Stimulated activated CD4-positive, alpha-beta T cell treated with anti-CD3 and anti-CD28 coated beads, Interleukin-4, amount 100 ng/mL, for 1 hour (primary cell): ENCODE measurements at regions not wholly inside any gene's neighbourhood (a gene's known extent, or its start where the extent isn't known, plus 50 kb on each side); places are given as distances from the start of the nearest gene placed in this dataset.
"Not testable (repeated sequence)": the region's sequence is repeated elsewhere in the genome, so short reads cannot be mapped to it uniquely, and the experiment has no call there.

Source experiments
- DNase-seq: peaks from one replicate; pipeline ENCODE4 v3.0.0-alpha.2; 2020

DNA sequence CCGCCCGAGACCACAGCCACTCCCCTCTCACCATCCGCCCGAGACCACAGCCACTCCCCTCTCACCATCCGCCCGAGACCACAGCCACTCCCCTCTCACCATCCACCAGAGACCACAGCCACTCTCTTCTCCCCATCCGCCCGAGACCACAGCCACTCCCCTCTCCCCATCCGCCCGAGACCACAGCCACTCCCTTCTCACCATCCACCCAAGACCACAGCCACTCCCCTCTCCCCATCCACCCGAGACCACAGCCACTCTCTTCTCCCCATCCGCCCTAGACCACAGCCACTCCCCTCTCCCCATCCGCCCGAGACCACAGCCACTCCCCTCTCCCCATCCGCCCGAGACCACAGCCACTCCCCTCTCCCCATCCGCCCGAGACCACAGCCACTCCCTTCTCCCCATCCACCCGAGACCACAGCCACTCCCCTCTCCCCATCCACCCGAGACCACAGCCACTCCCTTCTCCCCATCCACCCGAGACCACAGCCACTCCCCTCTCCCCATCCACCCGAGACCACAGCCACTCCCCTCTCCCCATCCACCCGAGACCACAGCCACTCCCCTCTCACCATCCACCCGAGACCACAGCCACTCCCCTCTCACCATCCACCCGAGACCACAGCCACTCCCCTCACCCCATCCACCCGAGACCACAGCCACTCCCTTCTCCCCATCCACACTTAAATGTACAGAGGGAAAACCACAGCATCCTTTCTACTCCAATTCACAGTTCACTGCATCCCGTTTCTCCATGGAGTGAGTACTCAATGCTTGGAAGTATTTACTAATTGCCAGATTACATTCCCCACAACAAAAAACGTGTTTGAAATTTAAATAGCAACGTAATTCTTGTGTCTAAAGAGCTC, 83.5 kb upstream of the SFSWAP start:
- not testable (repeated sequence) for DNase-seq

- DNase-seq: no peak
These were observed 82.7 kb upstream of the SFSWAP start for GRCh38 chr12:131628023-131628740.

- DNase-seq: no peak
These were observed 82.0 kb upstream of the SFSWAP start for GRCh38 chr12:131628766-131629448.

- no peak for DNase-seq
These were observed 79.7 kb upstream of the SFSWAP start for GRCh38 chr12:131631230-131631629.

DNA sequence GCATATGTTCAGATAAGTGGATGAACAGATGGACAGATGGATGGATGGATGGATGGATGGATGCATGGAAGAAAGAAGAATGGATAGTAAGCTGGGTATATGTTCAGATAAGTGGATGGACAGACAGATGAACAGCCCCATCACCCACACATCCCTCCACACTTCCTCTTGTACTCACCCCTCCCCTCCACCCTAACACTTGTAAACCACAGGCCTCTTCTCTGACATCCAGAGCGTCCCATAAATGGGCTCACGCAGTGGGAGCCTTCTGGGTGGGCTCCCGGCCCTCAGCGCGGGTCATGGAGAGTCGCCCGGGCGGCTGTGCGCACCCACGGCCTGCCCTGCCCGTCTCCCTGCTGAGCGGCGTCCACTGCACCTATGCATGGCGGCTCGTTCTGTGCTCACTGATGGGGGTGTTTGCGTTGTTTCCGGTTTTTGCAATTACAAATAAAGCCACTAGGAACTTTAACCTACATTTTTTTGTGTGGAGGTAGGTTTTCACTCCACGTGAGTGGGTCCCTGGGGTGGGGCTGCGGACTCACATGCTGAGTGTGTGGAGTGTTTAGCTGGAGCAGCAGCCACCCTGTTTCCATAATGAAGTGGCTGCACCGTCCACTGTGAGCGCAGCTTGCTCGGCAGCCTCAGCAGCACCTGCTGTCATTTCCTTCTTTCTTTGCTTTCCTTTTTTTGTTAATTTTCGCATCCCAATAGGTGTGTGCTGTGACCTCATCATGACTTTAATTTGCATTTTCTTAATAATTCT, 78.8 kb upstream of the SFSWAP start:
- not testable (repeated sequence) for DNase-seq

DNA sequence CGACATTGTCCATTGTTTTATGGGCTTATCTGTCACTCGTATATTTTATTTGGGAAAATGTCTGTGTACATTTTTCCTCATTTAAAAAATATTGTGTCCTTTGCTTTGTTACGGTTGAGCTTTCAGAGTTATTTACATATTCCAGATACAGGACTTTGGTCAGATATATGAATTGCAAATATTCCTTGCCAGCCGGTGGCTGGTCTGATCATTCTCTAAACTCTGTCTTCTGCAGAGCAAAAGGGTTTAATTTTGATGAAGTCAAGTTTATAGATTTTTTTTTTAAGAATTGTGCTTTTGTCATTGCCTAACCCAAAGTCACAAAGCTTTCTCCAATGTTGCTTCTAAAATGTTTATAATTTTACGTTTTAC, 78.3 kb upstream of the SFSWAP start:
- not testable (repeated sequence) for DNase-seq

- not testable (repeated sequence) for DNase-seq
These were observed 77.3 kb upstream of the SFSWAP start for GRCh38 chr12:131633610-131634009.

DNA sequence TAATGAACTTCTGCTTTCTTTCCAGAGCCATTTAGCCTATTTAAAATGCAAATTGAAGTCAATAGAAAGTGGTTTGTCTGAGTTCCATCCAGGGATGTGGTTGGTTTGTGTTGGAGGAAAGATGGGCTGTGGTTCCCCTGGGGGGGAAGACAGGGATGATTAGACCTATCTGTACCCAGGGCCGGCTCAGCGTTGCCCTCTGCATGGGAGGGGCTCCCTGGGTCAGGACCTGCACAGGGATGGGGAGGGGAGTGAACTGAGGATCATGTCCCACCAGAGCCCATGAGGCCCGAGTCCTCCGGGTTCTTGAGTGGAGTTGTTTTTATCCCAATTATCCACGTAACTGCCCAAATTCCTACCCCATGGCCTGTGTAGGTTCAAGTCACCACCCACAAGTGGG, 76.9 kb upstream of the SFSWAP start:
- no peak for DNase-seq

GRCh38 chr12:131635012-131635411, 75.9 kb upstream of the SFSWAP start:
- not testable (repeated sequence) for DNase-seq

DNA sequence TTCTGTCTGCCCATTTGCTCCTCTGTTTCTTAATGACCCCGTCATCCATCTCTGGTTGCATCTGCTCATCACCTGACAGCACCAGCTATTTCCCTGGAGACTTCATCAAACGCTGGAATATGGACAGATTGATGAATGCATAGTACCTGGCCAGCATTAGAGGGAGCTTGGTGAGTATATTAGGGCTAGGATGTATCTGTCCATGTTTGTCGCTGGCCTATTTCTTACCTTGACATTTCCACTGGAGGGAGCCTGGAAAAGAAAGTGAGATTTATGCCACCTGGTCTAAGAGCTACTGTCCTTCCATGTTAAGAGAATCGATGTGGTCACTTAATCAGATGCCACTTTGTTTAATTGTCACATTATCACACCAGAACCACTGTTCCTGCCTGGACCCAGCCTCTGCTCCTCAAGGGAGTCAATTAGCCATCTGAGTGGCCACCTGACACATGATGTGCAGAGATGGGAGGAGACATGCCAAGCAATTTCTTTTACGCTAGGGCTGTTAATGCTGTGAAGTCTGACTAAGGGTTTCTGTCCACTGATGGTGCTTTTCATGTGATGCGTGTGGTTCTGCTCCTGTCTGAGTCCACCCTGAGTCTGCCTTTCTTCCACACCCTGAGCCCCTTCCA, 75.3 kb upstream of the SFSWAP start:
- no peak for DNase-seq

- DNase-seq: no peak
These were observed 74.6 kb upstream of the SFSWAP start for GRCh38 chr12:131636266-131636665.

DNA sequence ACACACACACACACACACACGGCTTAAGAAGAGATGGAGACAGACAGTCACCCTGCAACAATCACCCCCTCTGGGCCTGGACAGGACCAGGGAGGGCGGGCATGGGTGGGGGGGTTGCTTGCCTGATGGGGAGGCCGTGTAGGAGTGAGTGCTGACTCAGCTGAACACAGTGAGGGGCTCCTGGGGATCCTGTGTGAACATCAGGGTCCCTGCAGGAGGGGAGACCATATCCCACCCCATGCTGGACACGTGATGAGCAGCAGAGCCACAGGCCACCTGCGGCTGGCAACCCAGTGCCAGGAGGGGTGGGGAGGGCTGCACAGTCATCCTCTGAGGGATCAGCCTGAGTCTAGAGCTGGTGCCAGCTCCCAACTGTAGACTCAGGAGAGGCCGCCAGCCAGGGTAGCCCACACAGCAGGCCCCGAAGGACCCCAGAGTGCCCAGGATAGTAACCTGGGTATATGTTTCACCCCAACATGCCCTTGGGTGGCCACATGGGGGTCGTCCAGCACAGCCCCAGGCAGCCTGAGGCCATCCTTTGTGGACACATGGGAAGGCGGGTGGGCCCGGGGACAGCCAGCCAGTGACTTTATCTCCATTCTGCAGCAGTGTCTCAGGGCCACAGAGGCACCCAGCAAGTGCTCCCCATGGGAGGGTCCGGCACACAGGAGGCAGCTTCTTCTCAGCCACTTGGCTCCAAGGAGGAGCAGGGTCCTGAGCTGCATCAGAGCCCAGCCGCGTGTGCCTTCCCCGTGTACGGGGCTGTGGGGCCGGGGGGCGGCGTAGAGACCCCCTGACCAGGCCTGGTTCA, 73.7 kb upstream of the SFSWAP start:
- no peak for DNase-seq

DNA sequence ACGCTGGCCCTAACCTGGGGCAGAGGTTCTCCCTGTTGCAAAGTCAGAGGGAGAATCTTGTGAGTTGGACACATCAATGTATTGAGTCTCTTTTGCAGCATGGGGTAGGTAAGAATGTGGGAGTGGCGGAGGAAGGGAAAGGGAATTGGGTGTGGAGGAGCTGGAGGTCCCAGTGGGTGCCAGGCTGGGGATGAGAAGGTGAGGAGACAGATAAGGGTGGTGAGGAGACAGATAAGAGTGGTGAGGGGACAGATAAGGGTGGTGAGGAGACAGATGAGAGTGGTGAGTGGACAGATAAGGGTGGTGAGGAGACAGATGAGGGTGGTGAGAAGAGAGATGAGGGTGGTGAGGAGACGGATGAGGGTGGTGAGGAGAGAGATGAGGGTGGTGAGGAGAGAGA, 72.9 kb upstream of the SFSWAP start:
- DNase-seq: no peak

GRCh38 chr12:131639270-131639940, 71.5 kb upstream of the SFSWAP start:
- no peak for DNase-seq

- DNase-seq: no peak
These were observed 70.4 kb upstream of the SFSWAP start for GRCh38 chr12:131640525-131640924.

DNA sequence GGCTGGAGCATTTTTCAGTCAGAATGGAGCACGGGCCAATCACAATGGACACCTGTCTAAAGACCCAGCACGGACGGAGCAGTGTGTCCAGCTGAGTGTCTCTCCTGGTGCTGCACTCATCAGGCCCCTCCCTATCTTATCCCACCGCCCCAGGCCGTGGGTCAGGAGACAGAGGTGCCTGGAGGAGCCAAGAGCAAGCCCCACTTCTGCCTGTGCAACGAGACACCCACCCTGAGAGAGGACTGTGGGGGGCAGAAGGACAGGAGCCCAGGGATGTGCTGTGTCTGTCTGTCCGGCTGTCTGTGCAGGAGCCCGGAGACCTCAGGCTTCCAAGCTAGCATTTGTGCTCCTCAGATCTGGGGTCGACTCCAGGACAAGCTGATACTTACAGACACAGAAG, 69.6 kb upstream of the SFSWAP start:
- no peak for DNase-seq

GRCh38 chr12:131642101-131642540, 68.8 kb upstream of the SFSWAP start:
- DNase-seq: no peak

DNA sequence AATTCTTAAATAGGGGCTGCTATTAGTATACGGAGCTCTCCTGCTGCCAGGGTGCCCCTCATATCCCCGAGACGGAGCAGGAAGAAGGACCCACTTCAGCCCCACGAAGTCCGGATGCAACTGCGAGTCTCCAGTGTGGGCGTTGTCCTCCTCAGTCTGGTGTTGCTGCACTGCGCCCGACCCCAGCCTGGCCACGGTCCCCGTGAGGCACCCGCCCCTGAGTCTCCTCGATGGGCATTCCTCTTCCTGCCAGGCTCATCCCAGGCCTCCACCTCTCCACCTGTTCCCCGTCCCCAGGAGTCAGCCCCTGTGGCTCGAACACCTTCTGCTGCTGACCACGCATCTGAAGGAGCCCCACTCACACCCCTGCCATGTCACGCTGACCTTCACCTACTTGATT, 68.1 kb upstream of the SFSWAP start:
- no peak for DNase-seq

GRCh38 chr12:131643631-131644452, 67.0 kb upstream of the SFSWAP start:
- no peak for DNase-seq

- no peak for DNase-seq
These were observed 66.4 kb upstream of the SFSWAP start for GRCh38 chr12:131644481-131644880.
